ENCODE measurements at regions not wholly inside any gene's neighbourhood (a gene's known extent, or its start where the extent isn't known, plus 50 kb on each side); places are given as distances from the start of the nearest gene placed in this dataset.
A peak's percentile ranks its signal among the peaks of the same experiment; 100 is the strongest.

GRCh38 chr2:62364791-62365528, 141.0 kb downstream of the TMEM17 start:
- DNase-seq: no peak

GRCh38 chr2:62363166-62363565, 142.8 kb downstream of the TMEM17 start:
- DNase-seq: no peak

GRCh38 chr2:62362561-62362960, 143.4 kb downstream of the TMEM17 start:
- no peak for DNase-seq

GRCh38 chr2:62361964-62362363, 144.0 kb downstream of the TMEM17 start:
- no peak for DNase-seq

GRCh38 chr2:62354771-62355561, 151.0 kb downstream of the TMEM17 start:
- DNase-seq: no peak

- no peak for DNase-seq
Measured at GRCh38 chr2:62352031-62352430, 154.0 kb downstream of the TMEM17 start.

- DNase-seq: no peak
Measured at GRCh38 chr2:62349788-62350187, 153.9 kb downstream of the B3GNT2 start.

GRCh38 chr2:62348700-62349099, 152.8 kb downstream of the B3GNT2 start:
- DNase-seq: no peak

- DNase-seq: no peak
Measured at GRCh38 chr2:62347563-62348270, 151.8 kb downstream of the B3GNT2 start.

- peak; percentile 39 for DNase-seq
Measured at GRCh38 chr2:62344472-62344871, 148.6 kb downstream of the B3GNT2 start.

- no peak for DNase-seq
Measured at GRCh38 chr2:62343636-62344337, 147.9 kb downstream of the B3GNT2 start.

- no peak for DNase-seq
Measured at GRCh38 chr2:62343206-62343605, 147.3 kb downstream of the B3GNT2 start.

- peak; percentile 16 for DNase-seq
Measured at GRCh38 chr2:62340994-62341484, 145.1 kb downstream of the B3GNT2 start.

- DNase-seq: no peak
Measured at GRCh38 chr2:62339837-62340236, 143.9 kb downstream of the B3GNT2 start.

- DNase-seq: no peak
Measured at GRCh38 chr2:62339413-62339812, 143.5 kb downstream of the B3GNT2 start.

- DNase-seq: no peak
Measured at GRCh38 chr2:62338111-62338510, 142.2 kb downstream of the B3GNT2 start.

GRCh38 chr2:62337403-62337802, 141.5 kb downstream of the B3GNT2 start:
- no peak for DNase-seq

- DNase-seq: no peak
Measured at GRCh38 chr2:62335612-62336011, 139.7 kb downstream of the B3GNT2 start.

GRCh38 chr2:62334440-62335058, 138.6 kb downstream of the B3GNT2 start:
- no peak for DNase-seq

- DNase-seq: no peak
Measured at GRCh38 chr2:62334009-62334408, 138.1 kb downstream of the B3GNT2 start.

GRCh38 chr2:62330959-62331358, 135.0 kb downstream of the B3GNT2 start:
- DNase-seq: no peak

GRCh38 chr2:62329797-62330196, 133.9 kb downstream of the B3GNT2 start:
- DNase-seq: no peak

Measured in activated CD4-positive, alpha-beta T cell treated with anti-CD3 and anti-CD28 coated beads, Interleukin-10, Interleukin-2, amounts not matched to agents 100 ng/mL and 50 ng/mL, durations not matched to agents 16 hours and 8 hours (primary cell).